SH-SY5Y (cell line): ENCODE measurements at regions not wholly inside any gene's neighbourhood (a gene's known extent, or its start where the extent isn't known, plus 50 kb on each side); places are given as distances from the start of the nearest gene placed in this dataset.

Experiments
- GATA2 ChIP-seq: IDR thresholded peaks from 2 replicates; pipeline ENCODE4 v1.6.1; 2011; ENCODE audit warnings: mild to moderate bottlenecking, low read depth, low read length
- GATA3 ChIP-seq: IDR thresholded peaks from 2 replicates; pipeline ENCODE4 v1.6.1; 2011; ENCODE audit warnings: low read depth, mild to moderate bottlenecking, low read length, moderate library complexity

DNA sequence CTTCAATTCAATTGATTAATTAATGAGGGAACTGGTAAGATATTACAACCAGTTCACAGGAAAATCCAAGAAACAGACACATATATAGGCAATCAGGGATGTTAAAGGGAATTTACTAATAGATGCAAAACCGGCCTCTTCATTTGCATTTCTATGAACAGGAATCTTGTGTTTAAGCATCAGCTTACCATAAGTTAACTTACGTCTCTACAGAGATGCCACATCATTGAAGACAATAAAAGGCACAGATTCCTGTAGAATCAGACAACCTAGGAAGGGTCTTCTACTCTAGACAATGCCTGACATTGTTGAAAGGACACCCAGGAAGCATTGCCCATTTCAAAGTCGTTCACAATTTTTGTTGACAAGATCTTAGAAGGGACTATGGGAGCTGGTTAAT lies 93.0 kb upstream of the EPCAM start:
- TF ChIP-seq GATA3 (no peak), GATA2 (no peak)
